ES-I3 (cell line): ENCODE measurements at regions not wholly inside any gene's neighbourhood (a gene's known extent, or its start where the extent isn't known, plus 50 kb on each side); places are given as distances from the start of the nearest gene placed in this dataset.
"Not testable (repeated sequence)": the region's sequence is repeated elsewhere in the genome, so short reads cannot be mapped to it uniquely, and the experiment has no call there.

Source experiments
- H3K36me3 ChIP-seq: 2 replicates; pipeline ENCODE4 v1.6.1; 2013; ENCODE audit warnings: mild to moderate bottlenecking, low read length, control low read depth, moderate library complexity; ENCODE audit not compliant: insufficient read depth
- H3K4me1 ChIP-seq: 2 replicates; pipeline ENCODE4 v1.6.1; 2013; ENCODE audit warnings: mild to moderate bottlenecking, control low read depth, low read length; ENCODE audit not compliant: insufficient read depth
- H3K9ac ChIP-seq: 2 replicates; pipeline ENCODE4 v1.6.1; 2013; ENCODE audit warnings: low read depth, mild to moderate bottlenecking, low read length, moderate library complexity
- H3K9me3 ChIP-seq: 2 replicates; pipeline ENCODE4 v1.6.1; 2013; ENCODE audit warnings: mild to moderate bottlenecking, low read length, moderate library complexity; ENCODE audit not compliant: control insufficient read depth, insufficient read depth

GRCh38 chr5:62786099-62786498, 207.5 kb downstream of the LRRC70 start:
- Histone ChIP-seq H3K4me1 (no peaks in the 10 kb centered on the region), H3K36me3 (no peaks in the 10 kb centered on the region), H3K9me3 (no peaks in the 10 kb centered on the region; the same call in 1 of the 2 replicates), H3K9ac (no peak overlapping the region)

GRCh38 chr5:62785588-62785987, 207.0 kb downstream of the LRRC70 start:
- no peaks in the 10 kb centered on the region; the same call in 1 of the 2 replicates for H3K9me3 ChIP-seq
- H3K36me3 ChIP-seq, result no peaks in the 10 kb centered on the region
- H3K9ac ChIP-seq, result no peak overlapping the region
- no peaks in the 10 kb centered on the region for H3K4me1 ChIP-seq

- H3K9ac ChIP-seq, result no peak overlapping the region
- H3K4me1 ChIP-seq, result 0 out of 2 replicates have a peak, but pooled peaks cover under 1% of the 10 kb centered on the region
- H3K36me3 ChIP-seq, result no peaks in the 10 kb centered on the region
- H3K9me3 ChIP-seq, result no peaks in the 10 kb centered on the region
Measured at GRCh38 chr5:62783374-62784057, 204.9 kb downstream of the LRRC70 start.

- H3K9ac ChIP-seq, result no peak overlapping the region
- no peaks in the 10 kb centered on the region for H3K9me3 ChIP-seq
- H3K36me3 ChIP-seq, result no peaks in the 10 kb centered on the region
- 0 out of 2 replicates have a peak, but pooled peaks cover 3% of the 10 kb centered on the region for H3K4me1 ChIP-seq
Measured at GRCh38 chr5:62780888-62781287, 202.3 kb downstream of the LRRC70 start.

- H3K4me1 ChIP-seq, result 0 out of 2 replicates have a peak, but pooled peaks cover 3% of the 10 kb centered on the region
- H3K9ac ChIP-seq, result no peak overlapping the region
- no peaks in the 10 kb centered on the region for H3K36me3 ChIP-seq
- no peaks in the 10 kb centered on the region for H3K9me3 ChIP-seq
Measured at GRCh38 chr5:62780230-62780629, 201.6 kb downstream of the LRRC70 start.

GRCh38 chr5:62779010-62779422, 200.4 kb downstream of the LRRC70 start:
- Histone ChIP-seq H3K9ac (no peak overlapping the region), H3K4me1 (0 out of 2 replicates have a peak, but pooled peaks cover 3% of the 10 kb centered on the region), H3K9me3 (no peaks in the 10 kb centered on the region), H3K36me3 (no peaks in the 10 kb centered on the region)

- Histone ChIP-seq H3K36me3 (no peaks in the 10 kb centered on the region), H3K9me3 (no peaks in the 10 kb centered on the region), H3K4me1 (0 out of 2 replicates have a peak, but pooled peaks cover 3% of the 10 kb centered on the region), H3K9ac (no peak overlapping the region)
Measured at GRCh38 chr5:62778316-62779009, 199.8 kb downstream of the LRRC70 start.

- not testable (repeated sequence) for H3K36me3 ChIP-seq, H3K4me1 ChIP-seq, H3K9ac ChIP-seq, H3K9me3 ChIP-seq
Measured at GRCh38 chr5:62777081-62777480, 198.5 kb downstream of the LRRC70 start.

- not testable (repeated sequence) for H3K36me3 ChIP-seq, H3K9ac ChIP-seq, H3K9me3 ChIP-seq, H3K4me1 ChIP-seq
Measured at GRCh38 chr5:62776592-62776991, 198.0 kb downstream of the LRRC70 start.

- H3K9ac ChIP-seq, result no peak overlapping the region
- no peaks in the 10 kb centered on the region for H3K9me3 ChIP-seq
- H3K36me3 ChIP-seq, result no peaks in the 10 kb centered on the region
- H3K4me1 ChIP-seq, result 0 out of 2 replicates have a peak, but pooled peaks cover 2% of the 10 kb centered on the region
Measured at GRCh38 chr5:62773460-62773859, 194.8 kb downstream of the LRRC70 start.

- H3K36me3 ChIP-seq, result no peaks in the 10 kb centered on the region
- H3K4me1 ChIP-seq, result no peaks in the 10 kb centered on the region
Measured at GRCh38 chr5:62771341-62771740, 192.7 kb downstream of the LRRC70 start.

GRCh38 chr5:62767650-62768049, 189.0 kb downstream of the LRRC70 start:
- H3K36me3 ChIP-seq, result no peaks in the 10 kb centered on the region
- no peak overlapping the region for H3K9ac ChIP-seq
- no peaks in the 10 kb centered on the region for H3K9me3 ChIP-seq
- no peaks in the 10 kb centered on the region for H3K4me1 ChIP-seq

More at GRCh38 chr5:62771341-62771740, 192.7 kb downstream of the LRRC70 start:
- Histone ChIP-seq H3K9ac (no peak overlapping the region), H3K9me3 (no peaks in the 10 kb centered on the region)

GRCh38 chr5:62767077-62767476, 188.5 kb downstream of the LRRC70 start:
- Histone ChIP-seq H3K4me1 (no peaks in the 10 kb centered on the region), H3K36me3 (no peaks in the 10 kb centered on the region), H3K9ac (no peak overlapping the region), H3K9me3 (no peaks in the 10 kb centered on the region)

- Histone ChIP-seq H3K9ac (no peak overlapping the region), H3K9me3 (no peaks in the 10 kb centered on the region), H3K36me3 (no peaks in the 10 kb centered on the region), H3K4me1 (no peaks in the 10 kb centered on the region)
Measured at GRCh38 chr5:62762503-62762902, 183.9 kb downstream of the LRRC70 start.

- not testable (repeated sequence) for H3K36me3 ChIP-seq, H3K9ac ChIP-seq, H3K9me3 ChIP-seq, H3K4me1 ChIP-seq
Measured at GRCh38 chr5:62757686-62758085, 179.1 kb downstream of the LRRC70 start.
